ENCODE measurements at regions not wholly inside any gene's neighbourhood (a gene's known extent, or its start where the extent isn't known, plus 50 kb on each side); places are given as distances from the start of the nearest gene placed in this dataset.

- TF ChIP-seq ATF1 (CRISPR knock-in tag; IDR thresholded peaks at IDR 0.05) = no peak
Observed at GRCh38 chr20:41704896-41705295, 86.7 kb upstream of the CHD6 start (continued).

- no peaks in the 10 kb centered on the region for H3K36me3 Mint-ChIP-seq
- ATAC-seq = no peak
- no peaks in the 10 kb centered on the region for H3K9me3 Mint-ChIP-seq
- no peaks in the 10 kb centered on the region for H3K27me3 Mint-ChIP-seq (ENCODE audit: low read depth)
- DNase-seq (ENCODE audit: low spot score) = no peak
- peaks cover 11% of the 10 kb centered on the region for H3K4me1 Mint-ChIP-seq
- no peak overlapping the region for H3K27ac Mint-ChIP-seq
- H3K4me3 Mint-ChIP-seq = no peak overlapping the region
- TF ChIP-seq ZNF232 (CRISPR knock-in tag; IDR thresholded peaks at IDR 0.05) = no peak
- CTCF ChIA-PET = interaction anchor here (0.7 to 1.2 kb wide), 4 partner anchors 9 to 36 kb away, joined by 3 to 7 read pairs (median 4); no protein-coding TSS in a partner anchor
- POLR2A ChIA-PET = no interaction called here
Observed at GRCh38 chr20:41702647-41703046, 84.5 kb upstream of the CHD6 start.

GRCh38 chr20:41701588-41702348, 83.6 kb upstream of the CHD6 start:
- Mint-ChIP-seq H3K9me3 (no peaks in the 10 kb centered on the region), H3K4me1 (peaks cover 13% of the 10 kb centered on the region), H3K27me3 (ENCODE audit: low read depth) (no peaks in the 10 kb centered on the region), H3K36me3 (no peaks in the 10 kb centered on the region), H3K4me3 (no peak overlapping the region), H3K27ac (peak overlapping the region; percentile 58; the same call in 1 of the 2 replicates)
- DNase-seq (ENCODE audit: low spot score) (peak; percentile 21), ATAC-seq (peak; percentile 84)
- POLR2A ChIA-PET = interaction anchor here (0.6 kb wide), 1 partner anchor 267 kb away, joined by 3 read pairs; no protein-coding TSS in a partner anchor
- CTCF ChIA-PET = interaction anchor here (0.6 to 1.2 kb wide), 6 partner anchors 9 to 1593 kb away, joined by 3 to 12 read pairs (median 4); no protein-coding TSS in a partner anchor
- TF ChIP-seq NFATC4 (CRISPR knock-in tag; IDR thresholded peaks at IDR 0.05) (no peak), TEAD1 (CRISPR knock-in tag; IDR thresholded peaks at IDR 0.05) (no peak), ZNF671 (CRISPR knock-in tag; IDR thresholded peaks at IDR 0.05) (no peak), JUN (CRISPR knock-in tag; IDR thresholded peaks at IDR 0.05) (no peak), GABPB1 (CRISPR knock-in tag; IDR thresholded peaks at IDR 0.05) (no peak), ZNF219 (CRISPR knock-in tag; IDR thresholded peaks at IDR 0.05; ENCODE audit: borderline replicate concordance) (no peak), USF2 (CRISPR knock-in tag; IDR thresholded peaks at IDR 0.05) (no peak), ZNF532 (CRISPR knock-in tag; IDR thresholded peaks at IDR 0.05; ENCODE audit: borderline replicate concordance) (no peak), NFE2L1 (CRISPR knock-in tag; IDR thresholded peaks at IDR 0.05) (no peak), ATF3 (CRISPR knock-in tag; conservative IDR thresholded peaks at IDR 0.05) (no peak), ARID4B (CRISPR knock-in tag; IDR thresholded peaks at IDR 0.05; ENCODE audit: borderline replicate concordance) (no peak), RORB (CRISPR knock-in tag; IDR thresholded peaks at IDR 0.05) (no peak), E2F4 (CRISPR knock-in tag; IDR thresholded peaks at IDR 0.05; ENCODE audit: borderline replicate concordance, low read depth) (no peak), STAT6 (CRISPR knock-in tag; conservative IDR thresholded peaks at IDR 0.05; ENCODE audit: low read depth) (no peak)
